Mesenchymal stem cell (in vitro differentiated cells and primary cell): ENCODE measurements at regions not wholly inside any gene's neighbourhood (a gene's known extent, or its start where the extent isn't known, plus 50 kb on each side); places are given as distances from the start of the nearest gene placed in this dataset.

ENCODE experiments used
- DNase-seq: peaks from one replicate; pipeline ENCODE4 v3.0.0-alpha.2; 2013
- H2AFZ ChIP-seq: one replicate; pipeline ENCODE4 v1.6.1; 2013; ENCODE audit warnings: low read depth, mild to moderate bottlenecking, control low read depth, inconsistent platforms, low read length, moderate library complexity
- H2AK5ac ChIP-seq: 2 replicates; pipeline ENCODE4 v1.6.1; 2013; ENCODE audit warnings: low read length, moderate library complexity, mild to moderate bottlenecking, inconsistent platforms; ENCODE audit not compliant: severe bottlenecking
- H2BK120ac ChIP-seq: one replicate; pipeline ENCODE4 v1.6.1; 2013; ENCODE audit warnings: low read depth, mild to moderate bottlenecking, inconsistent platforms, low read length, moderate library complexity
- H2BK12ac ChIP-seq, 2 experiments: one replicate each; pipeline ENCODE4 v1.6.1; 2013; ENCODE audit warnings: inconsistent platforms in 2 of 2, low read length in 2 of 2, mild to moderate bottlenecking in 2 of 2, moderate library complexity in 2 of 2, control low read depth in 1 of 2
- H2BK15ac ChIP-seq: one replicate; pipeline ENCODE4 v1.6.1; 2013; ENCODE audit warnings: mild to moderate bottlenecking, low read depth, inconsistent platforms; ENCODE audit not compliant: poor library complexity, severe bottlenecking
- H2BK5ac ChIP-seq: 2 replicates; pipeline ENCODE4 v1.6.1; 2013; ENCODE audit warnings: low read depth, mild to moderate bottlenecking, low read length, control low read depth, inconsistent platforms; ENCODE audit not compliant: poor library complexity, severe bottlenecking
- H3K14ac ChIP-seq, 2 experiments: one replicate each; pipeline ENCODE4 v1.6.1; 2013; ENCODE audit warnings: inconsistent platforms in 2 of 2, low read length in 2 of 2, control low read depth in 1 of 2, mild to moderate bottlenecking in 1 of 2, moderate library complexity in 1 of 2
- H3K18ac ChIP-seq, 2 experiments: one replicate each; pipeline ENCODE4 v1.6.1; 2013; ENCODE audit warnings: inconsistent platforms in 2 of 2, low read length in 2 of 2, control low read depth in 1 of 2, low read depth in 1 of 2, mild to moderate bottlenecking in 1 of 2
- H3K23ac ChIP-seq, 2 experiments: one replicate each; pipeline ENCODE4 v1.6.1; 2013; ENCODE audit warnings: inconsistent platforms in 2 of 2, low read length in 2 of 2, mild to moderate bottlenecking in 2 of 2, moderate library complexity in 2 of 2, control low read depth in 1 of 2
- H3K27ac ChIP-seq: 2 replicates; pipeline ENCODE4 v1.5.1; 2013; ENCODE audit warnings: mild to moderate bottlenecking, moderate library complexity, low read length, control low read depth, inconsistent platforms; ENCODE audit not compliant: poor library complexity, severe bottlenecking
- H3K27me3 ChIP-seq, 2 experiments: 2 replicates each; pipeline versions ENCODE4 v1.6.1 to v1.7.0; 2013; ENCODE audit warnings: low read length in 2 of 2, mild to moderate bottlenecking in 2 of 2, moderate library complexity in 2 of 2, control low read depth in 1 of 2, inconsistent platforms in 1 of 2; ENCODE audit not compliant: control insufficient read depth in 1 of 2, insufficient read depth in 1 of 2
- H3K36me3 ChIP-seq, 2 experiments: 2 replicates each; pipeline versions ENCODE4 v1.6.1 to v1.7.0; 2013; ENCODE audit warnings: low read length in 2 of 2, control low read depth in 1 of 2, inconsistent platforms in 1 of 2, low read depth in 1 of 2, mild to moderate bottlenecking in 1 of 2; ENCODE audit not compliant: insufficient read depth in 2 of 2, control insufficient read depth in 1 of 2
- H3K4ac ChIP-seq, 2 experiments: one replicate each; pipeline ENCODE4 v1.6.1; 2013; ENCODE audit warnings: inconsistent platforms in 2 of 2, low read length in 2 of 2, mild to moderate bottlenecking in 2 of 2, moderate library complexity in 2 of 2, control low read depth in 1 of 2, low read depth in 1 of 2
- H3K4me1 ChIP-seq: 2 replicates; pipeline ENCODE4 v1.6.1; 2013; ENCODE audit warnings: low read depth, low read length, control low read depth; ENCODE audit not compliant: control insufficient read depth, insufficient read depth
- H3K4me2 ChIP-seq: 2 replicates; pipeline ENCODE4 v1.6.1; 2013; ENCODE audit warnings: low read length, mild to moderate bottlenecking, inconsistent platforms; ENCODE audit not compliant: poor library complexity, severe bottlenecking
- H3K4me3 ChIP-seq, 2 experiments: 2 replicates each; pipeline versions ENCODE4 v1.5.1 to v1.7.0; 2013; ENCODE audit warnings: low read length in 2 of 2, mild to moderate bottlenecking in 2 of 2, control low read depth in 1 of 2, low read depth in 1 of 2; ENCODE audit not compliant: insufficient read depth in 1 of 2
- H3K79me1 ChIP-seq: replicated peaks from 2 replicates; pipeline ENCODE4 v1.6.1; 2013; ENCODE audit warnings: mild to moderate bottlenecking, control low read depth, low read length, inconsistent platforms; ENCODE audit not compliant: poor library complexity, severe bottlenecking
- H3K9ac ChIP-seq: 2 replicates; pipeline ENCODE4 v1.7.0; 2013; ENCODE audit warnings: mild to moderate bottlenecking, low read length, moderate library complexity
- H3K9me3 ChIP-seq: 2 replicates; pipeline ENCODE4 v1.7.0; 2013; ENCODE audit warnings: mild to moderate bottlenecking, low read length; ENCODE audit not compliant: control insufficient read depth
- H4K8ac ChIP-seq: one replicate; pipeline ENCODE4 v1.6.1; 2013; ENCODE audit warnings: inconsistent platforms, mild to moderate bottlenecking, low read length, moderate library complexity
- H4K91ac ChIP-seq: one replicate; pipeline ENCODE4 v1.6.1; 2013; ENCODE audit warnings: mild to moderate bottlenecking, low read length, inconsistent platforms
- WGBS: methylation state at CpG from one replicate; pipeline ENCODE4 v1.1.7; 2013; ENCODE audit warnings: mixed read lengths; 5-methylcytosine and 5-hydroxymethylcytosine counted together

GRCh38 chr19:57025491-57025890 is 94.3 kb upstream of the USP29 start:
- Histone ChIP-seq H2BK15ac (no peak overlapping the region), H3K4me2 (no peak overlapping the region), H3K27ac (no peak overlapping the region), H3K18ac (no peak overlapping the region), H4K8ac (no peak overlapping the region), H3K36me3 (no peaks in the 10 kb centered on the region), H3K14ac (no peak overlapping the region), H2AFZ (no peak overlapping the region), H3K4me3 (no peak overlapping the region), H3K4me1 (no peaks in the 10 kb centered on the region), H3K4ac (no peak overlapping the region), H3K79me1 (no peaks in the 10 kb centered on the region), H3K23ac (no peak overlapping the region), H2AK5ac (no peak overlapping the region), H3K27me3 (no peaks in the 10 kb centered on the region), H2BK12ac (no peak overlapping the region), H3K9me3 (peaks cover 47% of the 10 kb centered on the region), H2BK5ac (no peak overlapping the region), H4K91ac (no peak overlapping the region), H2BK120ac (no peak overlapping the region), H3K9ac (no peak overlapping the region)
- WGBS = 69% methylated on average over 4 of the region's 4 CpGs
- DNase-seq = no peak

GRCh38 chr19:57026476-57026875 is 93.3 kb upstream of the USP29 start:
- no peak overlapping the region for H2BK12ac ChIP-seq
- no peak overlapping the region for H3K9ac ChIP-seq
- no peak overlapping the region for H3K4ac ChIP-seq
- no peak overlapping the region for H3K14ac ChIP-seq
- no peak overlapping the region for H3K23ac ChIP-seq
- no peak overlapping the region for H3K27ac ChIP-seq
- no peaks in the 10 kb centered on the region for H3K27me3 ChIP-seq
- H3K9me3 ChIP-seq = peaks cover 51% of the 10 kb centered on the region
- no peak overlapping the region for H4K91ac ChIP-seq
- no peak overlapping the region for H3K4me2 ChIP-seq
- no peak for DNase-seq
- H3K4me1 ChIP-seq = no peaks in the 10 kb centered on the region
- H3K18ac ChIP-seq = no peak overlapping the region
- no peak overlapping the region for H2BK5ac ChIP-seq
- no peaks in the 10 kb centered on the region for H3K36me3 ChIP-seq
- no peaks in the 10 kb centered on the region for H3K79me1 ChIP-seq
- no CpG with 5 or more reads among the region's 3 CpGs for WGBS
- no peak overlapping the region for H4K8ac ChIP-seq
- H2BK120ac ChIP-seq = no peak overlapping the region
- no peak overlapping the region for H2BK15ac ChIP-seq
- H2AK5ac ChIP-seq = no peak overlapping the region
- no peak overlapping the region for H3K4me3 ChIP-seq
- H2AFZ ChIP-seq = no peak overlapping the region

DNA sequence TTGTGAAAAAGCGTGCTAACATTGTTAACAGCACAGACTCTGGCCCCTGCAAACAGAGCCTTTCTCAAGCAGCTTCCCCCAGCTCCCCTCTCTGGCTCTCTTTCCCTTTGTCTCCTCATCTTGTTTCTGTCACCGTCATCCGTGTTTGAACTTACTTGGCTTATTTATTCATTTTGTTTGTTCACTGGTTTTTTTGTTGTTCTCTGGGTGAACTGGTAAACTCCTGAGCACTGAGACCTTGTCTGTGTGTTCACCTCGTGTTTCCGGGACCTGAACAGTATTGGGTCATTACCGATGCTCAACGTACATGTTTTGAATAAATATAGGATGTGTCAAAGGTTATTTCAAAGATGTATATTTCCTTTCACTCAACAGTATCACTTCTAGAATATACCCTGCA is 92.4 kb upstream of the USP29 start:
- H3K23ac ChIP-seq = no peak overlapping the region
- no peak overlapping the region for H2BK15ac ChIP-seq
- 82% methylated on average over 6 of the region's 7 CpGs for WGBS
- no peak overlapping the region for H3K27ac ChIP-seq
- H3K4me1 ChIP-seq = no peaks in the 10 kb centered on the region
- H4K8ac ChIP-seq = no peak overlapping the region
- no peak overlapping the region for H3K9ac ChIP-seq
- no peak overlapping the region for H3K4me3 ChIP-seq
- H3K14ac ChIP-seq = no peak overlapping the region
- H3K79me1 ChIP-seq = no peaks in the 10 kb centered on the region
- no peak overlapping the region for H2BK12ac ChIP-seq
- H3K27me3 ChIP-seq = no peaks in the 10 kb centered on the region
- no peak overlapping the region for H2AK5ac ChIP-seq
- H3K4ac ChIP-seq = no peak overlapping the region
- H2BK5ac ChIP-seq = no peak overlapping the region
- H3K18ac ChIP-seq = no peak overlapping the region
- H3K9me3 ChIP-seq = peaks cover 45% of the 10 kb centered on the region
- H3K36me3 ChIP-seq = no peaks in the 10 kb centered on the region
- no peak overlapping the region for H3K4me2 ChIP-seq
- no peak overlapping the region for H2BK120ac ChIP-seq
- no peak overlapping the region for H2AFZ ChIP-seq
- no peak for DNase-seq
- H4K91ac ChIP-seq = no peak overlapping the region

DNA sequence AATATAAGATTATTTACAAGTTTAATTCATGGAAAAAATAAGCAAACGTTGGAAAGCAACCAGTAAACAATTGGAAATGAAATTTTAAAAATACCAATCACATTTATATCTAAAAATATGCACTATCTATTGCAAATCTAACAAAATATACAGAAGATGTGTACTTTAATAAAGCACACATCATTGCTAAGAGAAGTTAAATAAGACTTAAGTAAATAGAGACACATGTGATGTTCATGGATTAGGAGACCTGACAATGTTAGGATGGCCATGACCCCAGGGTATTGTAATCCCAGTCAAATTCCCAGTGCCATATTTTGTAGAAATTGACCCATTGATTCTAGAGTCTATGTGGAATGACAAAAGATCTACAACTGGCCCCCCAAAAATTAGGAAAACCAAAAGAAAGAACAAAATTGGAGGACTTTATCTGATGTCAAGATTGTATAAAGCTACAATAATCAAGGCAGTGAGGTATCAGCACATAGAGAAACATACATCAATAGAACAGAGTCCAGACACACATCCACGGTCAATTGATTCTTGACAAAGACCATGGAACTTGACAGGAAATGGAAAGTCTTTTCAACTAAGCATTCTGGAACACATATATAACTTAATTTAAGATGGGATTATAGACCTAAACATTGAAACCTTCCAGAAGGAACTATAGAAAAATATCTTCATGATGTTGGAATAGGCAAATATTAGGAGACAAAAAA is 90.8 kb upstream of the USP29 start:
- Histone ChIP-seq H3K36me3 (no peaks in the 10 kb centered on the region), H3K4ac (no peak overlapping the region), H2BK5ac (no peak overlapping the region), H2BK120ac (no peak overlapping the region), H3K9me3 (peaks cover 46% of the 10 kb centered on the region), H3K14ac (no peak overlapping the region), H2BK15ac (no peak overlapping the region), H2AFZ (no peak overlapping the region), H3K4me1 (no peaks in the 10 kb centered on the region), H3K23ac (no peak overlapping the region), H3K4me2 (no peak overlapping the region), H3K27ac (no peak overlapping the region), H3K27me3 (no peaks in the 10 kb centered on the region), H3K4me3 (no peak overlapping the region), H3K18ac (no peak overlapping the region), H4K8ac (no peak overlapping the region), H3K79me1 (no peaks in the 10 kb centered on the region), H2AK5ac (no peak overlapping the region), H4K91ac (no peak overlapping the region), H2BK12ac (no peak overlapping the region), H3K9ac (no peak overlapping the region)
- no CpG with 5 or more reads among the region's 2 CpGs for WGBS
- DNase-seq = no peak
